ENCODE measurements at regions not wholly inside any gene's neighbourhood (a gene's known extent, or its start where the extent isn't known, plus 50 kb on each side); places are given as distances from the start of the nearest gene placed in this dataset.

- no peak for DNase-seq (ENCODE audit: low read depth)
- H3K4me3 ChIP-seq (ENCODE audit: low read depth, low read length), result no peak overlapping the region
- TF ChIP-seq, protein P1, sequence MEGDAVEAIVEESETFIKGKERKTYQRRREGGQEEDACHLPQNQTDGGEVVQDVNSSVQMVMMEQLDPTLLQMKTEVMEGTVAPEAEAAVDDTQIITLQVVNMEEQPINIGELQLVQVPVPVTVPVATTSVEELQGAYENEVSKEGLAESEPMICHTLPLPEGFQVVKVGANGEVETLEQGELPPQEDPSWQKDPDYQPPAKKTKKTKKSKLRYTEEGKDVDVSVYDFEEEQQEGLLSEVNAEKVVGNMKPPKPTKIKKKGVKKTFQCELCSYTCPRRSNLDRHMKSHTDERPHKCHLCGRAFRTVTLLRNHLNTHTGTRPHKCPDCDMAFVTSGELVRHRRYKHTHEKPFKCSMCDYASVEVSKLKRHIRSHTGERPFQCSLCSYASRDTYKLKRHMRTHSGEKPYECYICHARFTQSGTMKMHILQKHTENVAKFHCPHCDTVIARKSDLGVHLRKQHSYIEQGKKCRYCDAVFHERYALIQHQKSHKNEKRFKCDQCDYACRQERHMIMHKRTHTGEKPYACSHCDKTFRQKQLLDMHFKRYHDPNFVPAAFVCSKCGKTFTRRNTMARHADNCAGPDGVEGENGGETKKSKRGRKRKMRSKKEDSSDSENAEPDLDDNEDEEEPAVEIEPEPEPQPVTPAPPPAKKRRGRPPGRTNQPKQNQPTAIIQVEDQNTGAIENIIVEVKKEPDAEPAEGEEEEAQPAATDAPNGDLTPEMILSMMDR (conservative IDR thresholded peaks at IDR 0.05; ENCODE audit: low read depth, low read length), result no peak
These were observed 319.9 kb downstream of the BRD1 start for GRCh38 chr22:49507607-49508292.

DNA sequence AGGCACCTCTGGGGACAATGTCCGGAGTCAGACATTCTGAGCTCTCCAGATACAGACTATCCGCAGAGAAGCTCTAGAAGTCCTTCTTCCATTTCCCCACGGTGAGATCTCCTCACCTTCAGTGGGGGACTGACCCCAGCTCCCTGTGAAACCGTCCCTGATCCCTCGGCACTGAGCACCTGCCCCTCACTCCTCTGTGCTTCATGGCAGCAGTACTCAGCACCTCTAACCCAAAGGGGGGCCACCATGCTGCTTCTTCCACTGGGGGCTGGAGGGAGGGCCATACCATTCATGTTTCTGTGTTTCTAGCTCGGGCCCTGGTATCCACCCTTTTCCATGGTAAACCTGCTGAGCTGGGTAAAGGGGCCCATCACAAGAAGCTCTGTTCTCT is 321.7 kb downstream of the BRD1 start:
- no peak overlapping the region for H3K4me3 ChIP-seq (ENCODE audit: low read depth, low read length)
- TF ChIP-seq, protein P1 (conservative IDR thresholded peaks at IDR 0.05; ENCODE audit: low read depth, low read length), result no peak
- DNase-seq (ENCODE audit: low read depth), result no peak

- no peak for DNase-seq (ENCODE audit: low read depth)
- TF ChIP-seq, protein P1 (conservative IDR thresholded peaks at IDR 0.05; ENCODE audit: low read depth, low read length), result no peak
- H3K4me3 ChIP-seq (ENCODE audit: low read depth, low read length), result no peak overlapping the region
These were observed 322.2 kb downstream of the BRD1 start for GRCh38 chr22:49505337-49506009.

DNA sequence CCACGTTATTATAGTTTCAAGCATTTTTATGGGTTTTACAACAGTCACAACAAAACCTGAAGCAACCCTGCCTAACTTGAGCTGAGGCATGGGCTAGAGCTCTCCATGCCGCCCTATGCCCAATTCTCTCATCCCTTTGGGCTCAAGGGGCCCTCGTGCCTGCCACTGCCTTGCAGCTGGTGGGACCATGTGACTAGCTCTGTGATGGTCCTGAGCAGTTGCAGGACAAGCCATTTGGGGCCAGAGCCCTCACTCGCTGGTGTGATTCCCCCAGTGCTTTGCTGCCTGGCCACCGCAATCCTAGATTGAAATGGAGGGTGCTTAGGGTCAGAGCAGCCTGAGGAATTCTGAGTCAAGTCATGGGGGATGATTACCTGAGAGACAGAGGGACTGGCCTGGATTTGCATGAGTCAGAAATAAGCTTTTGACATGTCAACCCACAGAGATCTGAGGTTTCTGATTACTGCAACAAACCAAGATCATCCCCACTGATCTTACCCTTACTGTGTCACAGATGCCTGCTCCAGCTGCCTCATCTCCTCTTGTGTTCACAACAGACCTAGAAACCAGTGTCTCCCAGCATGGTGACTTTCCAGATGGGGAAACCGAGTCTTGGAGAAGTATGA is 323.7 kb downstream of the BRD1 start:
- TF ChIP-seq, protein P1 (conservative IDR thresholded peaks at IDR 0.05; ENCODE audit: low read depth, low read length), result no peak
- no peak overlapping the region for H3K4me3 ChIP-seq (ENCODE audit: low read depth, low read length)
- no peak for DNase-seq (ENCODE audit: low read depth)

DNA sequence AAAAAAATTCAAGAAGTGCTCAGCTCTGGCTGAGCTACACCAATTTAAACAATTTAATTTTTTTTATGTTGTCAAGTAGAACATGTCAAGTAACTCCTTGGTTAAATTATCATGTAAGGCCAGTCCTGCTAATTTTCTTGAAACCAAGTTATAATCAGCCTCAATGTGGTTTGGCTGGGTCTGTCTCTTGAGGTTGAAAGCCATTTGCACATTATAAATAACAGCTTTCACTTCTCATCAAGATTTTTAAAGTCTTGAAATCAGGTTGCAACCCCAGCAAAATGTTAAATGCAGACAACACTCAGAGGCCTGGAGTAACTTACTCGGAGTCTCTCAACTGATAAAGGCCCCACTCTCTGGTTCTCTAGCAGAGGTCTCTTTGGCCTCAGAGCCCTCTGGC is 324.4 kb downstream of the BRD1 start:
- DNase-seq (ENCODE audit: low read depth), result no peak
- TF ChIP-seq, protein P1 (conservative IDR thresholded peaks at IDR 0.05; ENCODE audit: low read depth, low read length), result no peak
- no peak overlapping the region for H3K4me3 ChIP-seq (ENCODE audit: low read depth, low read length)

DNA sequence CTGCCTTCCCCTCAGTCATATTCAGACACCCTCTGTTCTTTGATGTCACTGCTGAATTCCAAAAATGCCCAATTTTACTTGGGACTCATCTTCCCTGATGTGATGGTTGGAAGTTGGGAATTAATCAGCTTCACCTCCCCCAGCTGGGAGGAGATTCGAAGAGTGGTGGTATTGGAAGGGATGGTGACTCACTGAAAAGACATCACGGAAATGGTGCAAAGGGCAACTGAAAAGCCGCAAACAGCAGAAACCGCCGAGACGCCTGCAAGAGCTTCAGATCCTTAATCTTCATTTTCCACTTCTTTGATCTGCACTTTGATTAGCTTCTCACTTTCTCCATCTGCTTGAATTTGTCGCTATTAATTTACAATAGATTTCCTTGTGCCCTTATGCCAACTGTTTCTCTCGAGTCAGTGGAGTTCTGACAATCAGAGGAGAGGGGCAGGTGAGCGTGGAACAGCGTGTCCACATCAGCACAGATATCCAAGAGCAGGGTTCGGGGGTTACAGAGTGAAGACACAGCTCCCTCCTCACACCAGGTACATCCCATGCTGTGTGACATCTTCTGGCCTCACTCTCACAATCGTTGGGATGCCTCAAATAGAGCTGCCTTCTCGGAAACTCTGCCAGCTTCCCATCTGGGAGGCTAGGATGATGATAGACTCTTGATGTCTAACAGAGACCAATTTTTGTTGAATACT is 325.4 kb downstream of the BRD1 start:
- DNase-seq (ENCODE audit: low read depth), result no peak
- no peak overlapping the region for H3K4me3 ChIP-seq (ENCODE audit: low read depth, low read length)
- TF ChIP-seq, protein P1 (conservative IDR thresholded peaks at IDR 0.05; ENCODE audit: low read depth, low read length), result no peak
